ENCODE measurements at regions not wholly inside any gene's neighbourhood (a gene's known extent, or its start where the extent isn't known, plus 50 kb on each side); places are given as distances from the start of the nearest gene placed in this dataset.

DNA sequence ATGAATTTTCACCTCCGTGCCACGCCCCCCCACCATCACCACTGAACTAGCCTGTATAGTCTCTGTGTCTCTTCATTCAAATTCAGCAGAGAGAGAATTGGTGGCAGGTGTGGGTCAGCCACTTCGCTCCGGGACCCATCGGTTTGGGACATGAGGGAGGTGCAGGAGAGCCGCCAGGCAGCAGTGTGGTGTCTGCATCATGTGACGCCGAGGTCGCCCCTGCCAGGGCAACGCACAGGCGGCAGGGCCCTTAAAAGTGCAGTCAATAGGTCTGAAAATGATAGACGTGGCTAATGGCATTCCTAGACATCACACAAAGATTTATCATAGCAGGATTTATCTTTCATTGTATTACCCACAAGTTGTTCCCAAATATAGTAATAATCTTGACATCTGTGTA is 100.6 kb upstream of the RNF32 start:
- TF ChIP-seq, protein P1, sequence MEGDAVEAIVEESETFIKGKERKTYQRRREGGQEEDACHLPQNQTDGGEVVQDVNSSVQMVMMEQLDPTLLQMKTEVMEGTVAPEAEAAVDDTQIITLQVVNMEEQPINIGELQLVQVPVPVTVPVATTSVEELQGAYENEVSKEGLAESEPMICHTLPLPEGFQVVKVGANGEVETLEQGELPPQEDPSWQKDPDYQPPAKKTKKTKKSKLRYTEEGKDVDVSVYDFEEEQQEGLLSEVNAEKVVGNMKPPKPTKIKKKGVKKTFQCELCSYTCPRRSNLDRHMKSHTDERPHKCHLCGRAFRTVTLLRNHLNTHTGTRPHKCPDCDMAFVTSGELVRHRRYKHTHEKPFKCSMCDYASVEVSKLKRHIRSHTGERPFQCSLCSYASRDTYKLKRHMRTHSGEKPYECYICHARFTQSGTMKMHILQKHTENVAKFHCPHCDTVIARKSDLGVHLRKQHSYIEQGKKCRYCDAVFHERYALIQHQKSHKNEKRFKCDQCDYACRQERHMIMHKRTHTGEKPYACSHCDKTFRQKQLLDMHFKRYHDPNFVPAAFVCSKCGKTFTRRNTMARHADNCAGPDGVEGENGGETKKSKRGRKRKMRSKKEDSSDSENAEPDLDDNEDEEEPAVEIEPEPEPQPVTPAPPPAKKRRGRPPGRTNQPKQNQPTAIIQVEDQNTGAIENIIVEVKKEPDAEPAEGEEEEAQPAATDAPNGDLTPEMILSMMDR (IDR thresholded peaks at IDR 0.05; ENCODE audit: insufficient read depth, low read depth, low read length), result no peak
- TF ChIP-seq EZH2 (IDR thresholded peaks at IDR 0.05; ENCODE audit: insufficient read depth, low read length), result no peak
